ENCODE measurements at regions not wholly inside any gene's neighbourhood (a gene's known extent, or its start where the extent isn't known, plus 50 kb on each side); places are given as distances from the start of the nearest gene placed in this dataset.

DNA sequence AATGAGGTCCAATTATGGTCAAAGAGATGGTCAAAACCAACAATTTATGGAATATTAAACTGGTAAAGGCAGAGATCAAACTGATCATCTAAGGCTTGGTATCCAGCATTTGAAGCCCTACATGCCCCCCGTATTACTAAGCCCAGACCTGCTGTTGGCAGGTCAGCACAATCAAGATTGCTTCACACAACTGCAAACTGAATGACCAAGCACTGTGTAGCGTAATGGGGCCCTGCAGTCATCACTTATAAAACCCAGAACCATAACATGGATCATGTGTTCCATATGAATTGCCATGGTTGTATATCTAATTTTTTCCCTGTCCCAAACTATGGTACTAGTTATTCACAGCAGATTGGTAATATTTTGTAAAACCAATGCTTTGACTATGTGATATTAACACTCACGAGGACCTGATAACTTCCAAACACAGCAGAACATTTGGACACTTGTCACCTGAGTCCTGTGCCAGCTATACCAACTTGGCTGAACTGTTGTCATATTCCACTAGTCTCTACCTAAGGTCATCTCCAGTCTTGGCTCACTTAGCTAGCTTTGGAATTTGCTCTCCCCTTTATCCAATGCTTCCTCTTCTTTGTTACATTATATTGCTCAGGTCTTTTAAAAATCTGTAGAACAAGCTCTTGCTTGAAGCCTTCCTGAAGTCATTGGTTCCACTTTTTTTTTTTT, 81.7 kb upstream of the HMHB1 start:
- no peak for DNase-seq (ENCODE audit: extremely low read depth, low read depth, low spot score)

DNA sequence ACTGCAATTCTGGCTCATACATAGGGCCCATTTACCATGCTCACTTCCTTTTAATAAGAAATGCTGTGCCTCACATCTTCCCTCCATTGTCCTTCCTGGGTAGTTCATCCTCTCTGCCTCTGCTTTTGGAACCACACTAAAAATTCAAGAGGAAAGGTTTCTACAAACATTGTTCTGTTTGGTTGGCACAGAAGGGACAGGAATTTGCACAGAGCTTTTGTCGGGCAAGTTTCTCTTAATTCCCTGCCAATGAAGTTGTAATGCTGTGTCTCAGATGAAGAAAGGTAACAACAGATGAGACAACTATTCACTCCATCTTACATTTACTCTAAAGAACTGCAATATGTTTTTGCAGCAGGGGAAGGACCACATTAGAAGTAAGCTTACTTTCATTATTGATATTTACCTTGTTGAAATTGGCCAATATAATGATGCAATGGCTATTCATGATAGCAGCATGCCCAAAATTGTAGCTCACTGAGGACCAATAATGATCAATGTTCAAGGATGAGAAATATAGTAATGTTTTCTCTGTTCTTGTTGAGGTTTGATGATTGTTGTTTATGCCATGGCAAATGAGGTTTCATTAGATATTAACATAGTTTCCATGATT, 82.5 kb upstream of the HMHB1 start:
- no peak for DNase-seq (ENCODE audit: extremely low read depth, low read depth, low spot score)

DNA sequence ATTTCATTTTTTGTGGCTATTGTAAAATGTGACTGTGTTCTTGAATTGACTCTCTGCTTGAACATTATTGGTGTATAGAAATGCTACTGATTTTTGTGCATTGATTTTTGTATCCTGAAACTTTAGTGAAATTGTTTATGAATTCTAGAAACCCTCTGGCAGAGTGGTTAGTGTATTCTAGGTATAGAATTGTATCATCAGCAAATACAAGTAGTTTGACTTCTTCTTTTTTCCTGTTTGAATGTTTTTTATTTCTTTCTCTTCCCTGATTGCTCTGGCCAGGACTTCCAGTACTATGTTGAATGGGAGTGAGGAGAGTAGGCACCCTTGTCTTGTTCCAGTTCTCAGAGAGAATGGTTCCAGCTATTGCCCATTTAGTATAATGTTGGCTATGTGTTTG, 88.8 kb upstream of the HMHB1 start:
- no peak for DNase-seq (ENCODE audit: extremely low read depth, low read depth, low spot score)

DNA sequence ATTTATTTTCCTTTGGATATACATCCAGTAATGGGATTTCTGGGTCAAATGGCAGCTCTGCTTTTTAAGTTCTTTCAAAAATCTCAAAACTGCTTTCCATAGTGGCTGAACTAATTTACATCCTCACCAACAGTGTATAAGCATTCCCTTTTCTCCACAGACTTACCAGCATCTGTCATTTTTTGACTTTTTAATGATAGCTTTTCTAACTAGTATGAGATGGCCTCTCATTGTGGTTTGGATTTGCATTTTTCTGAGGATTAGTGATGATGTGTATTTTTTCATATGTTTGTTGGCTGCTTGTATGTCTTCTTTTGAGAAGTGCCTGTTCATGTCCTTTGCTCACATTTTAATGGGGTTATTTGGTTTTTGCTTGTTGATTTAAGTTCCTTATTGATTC, 90.0 kb upstream of the HMHB1 start:
- no peak for DNase-seq (ENCODE audit: extremely low read depth, low read depth, low spot score)

DNA sequence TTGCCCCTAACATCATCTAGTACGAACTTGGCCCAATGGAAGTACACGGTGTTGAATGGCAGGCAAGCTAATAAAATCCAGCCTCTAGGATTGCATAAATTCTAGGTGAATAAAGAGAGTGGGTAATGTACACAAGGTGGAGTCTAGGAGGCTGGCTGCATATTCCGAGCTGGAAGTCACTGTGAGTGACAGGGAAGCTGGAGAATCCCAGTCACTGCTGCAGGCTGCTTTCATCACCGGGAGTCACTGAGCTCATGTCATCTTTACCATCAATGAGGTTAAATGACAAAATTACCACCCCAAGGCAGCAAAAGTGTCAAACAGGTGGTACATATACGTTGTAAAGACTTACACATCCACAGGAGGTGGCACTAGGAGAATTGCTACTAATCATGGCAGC, 91.3 kb upstream of the HMHB1 start:
- no peak for DNase-seq (ENCODE audit: extremely low read depth, low read depth, low spot score)

DNA sequence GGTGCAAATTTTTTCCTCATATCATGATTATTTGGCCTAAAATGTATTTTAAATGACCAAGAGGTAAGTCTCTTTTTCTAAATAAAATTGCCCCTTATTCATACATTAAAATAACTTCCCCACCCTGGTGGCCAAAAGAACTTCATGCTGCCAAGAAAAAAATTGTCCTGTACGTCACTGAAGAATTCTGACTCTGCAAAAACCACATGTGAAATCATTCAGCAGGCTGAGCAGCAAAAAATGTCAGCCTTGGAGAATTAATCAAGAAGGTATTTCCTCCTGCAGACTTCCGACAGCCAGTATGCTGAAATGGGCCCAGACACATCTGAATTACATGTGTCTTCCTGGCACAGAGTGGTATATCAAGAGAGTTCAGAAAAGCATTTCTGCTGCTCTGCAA, 94.6 kb upstream of the HMHB1 start:
- DNase-seq (ENCODE audit: extremely low read depth, low read depth, low spot score): peak; percentile 2

DNA sequence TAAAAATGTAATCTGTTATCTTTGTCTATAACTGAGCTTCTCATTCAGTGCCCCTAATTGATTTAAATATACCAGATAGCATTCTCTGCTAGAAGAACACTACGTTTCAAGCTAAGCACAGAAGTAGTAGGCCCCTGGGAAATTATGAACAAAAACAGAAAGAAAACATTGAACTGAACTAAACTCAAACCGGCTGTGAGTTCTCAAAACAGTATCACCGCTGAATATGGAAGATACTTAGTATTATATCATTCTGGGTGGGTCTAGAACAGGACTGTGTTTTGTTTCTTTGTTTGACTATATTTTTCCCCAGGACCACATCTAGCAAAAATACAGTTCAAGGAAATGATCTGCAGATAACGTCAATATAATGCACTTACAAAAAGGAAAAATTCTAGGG, 95.1 kb upstream of the HMHB1 start:
- no peak for DNase-seq (ENCODE audit: extremely low read depth, low read depth, low spot score)

DNA sequence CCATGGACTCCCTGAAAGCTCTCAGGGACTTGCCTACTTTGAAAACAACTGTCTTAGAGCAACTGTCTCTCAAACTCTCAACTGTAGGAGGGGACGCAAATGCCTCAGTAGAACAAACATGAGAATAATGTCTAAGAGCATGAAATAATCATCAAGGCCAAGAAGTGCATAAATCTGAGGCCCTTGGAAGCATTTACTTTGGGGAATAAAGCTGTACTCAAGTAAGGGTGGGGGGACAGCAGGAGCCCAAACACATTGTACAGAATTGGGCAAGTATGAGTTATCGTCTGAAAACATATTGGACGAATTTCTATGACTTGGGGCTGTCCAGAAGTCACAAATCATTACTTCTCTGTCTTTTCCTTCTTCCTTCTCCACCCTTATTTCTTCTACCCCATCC, 96.3 kb upstream of the HMHB1 start:
- no peak for DNase-seq (ENCODE audit: extremely low read depth, low read depth, low spot score)

DNA sequence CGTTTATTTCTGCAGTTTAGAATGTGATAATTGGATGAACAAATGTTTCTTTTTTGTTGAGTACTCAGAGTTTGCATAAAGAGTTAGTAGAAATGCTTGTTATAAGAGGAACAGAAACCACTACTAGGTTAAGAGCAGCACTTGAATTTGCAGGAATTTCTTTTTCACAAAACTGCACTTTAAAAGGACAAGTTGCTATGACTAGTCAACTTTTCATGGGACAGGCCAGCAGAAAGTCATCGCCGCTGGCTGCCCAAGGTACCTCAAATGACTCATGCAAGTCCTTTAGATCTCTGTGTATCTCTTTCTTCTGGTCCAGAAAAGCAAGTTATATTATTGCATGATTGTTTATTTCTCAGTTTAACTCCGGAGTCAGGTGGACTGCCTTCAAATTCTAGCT, 97.3 kb upstream of the HMHB1 start:
- no peak for DNase-seq (ENCODE audit: extremely low read depth, low read depth, low spot score)

DNA sequence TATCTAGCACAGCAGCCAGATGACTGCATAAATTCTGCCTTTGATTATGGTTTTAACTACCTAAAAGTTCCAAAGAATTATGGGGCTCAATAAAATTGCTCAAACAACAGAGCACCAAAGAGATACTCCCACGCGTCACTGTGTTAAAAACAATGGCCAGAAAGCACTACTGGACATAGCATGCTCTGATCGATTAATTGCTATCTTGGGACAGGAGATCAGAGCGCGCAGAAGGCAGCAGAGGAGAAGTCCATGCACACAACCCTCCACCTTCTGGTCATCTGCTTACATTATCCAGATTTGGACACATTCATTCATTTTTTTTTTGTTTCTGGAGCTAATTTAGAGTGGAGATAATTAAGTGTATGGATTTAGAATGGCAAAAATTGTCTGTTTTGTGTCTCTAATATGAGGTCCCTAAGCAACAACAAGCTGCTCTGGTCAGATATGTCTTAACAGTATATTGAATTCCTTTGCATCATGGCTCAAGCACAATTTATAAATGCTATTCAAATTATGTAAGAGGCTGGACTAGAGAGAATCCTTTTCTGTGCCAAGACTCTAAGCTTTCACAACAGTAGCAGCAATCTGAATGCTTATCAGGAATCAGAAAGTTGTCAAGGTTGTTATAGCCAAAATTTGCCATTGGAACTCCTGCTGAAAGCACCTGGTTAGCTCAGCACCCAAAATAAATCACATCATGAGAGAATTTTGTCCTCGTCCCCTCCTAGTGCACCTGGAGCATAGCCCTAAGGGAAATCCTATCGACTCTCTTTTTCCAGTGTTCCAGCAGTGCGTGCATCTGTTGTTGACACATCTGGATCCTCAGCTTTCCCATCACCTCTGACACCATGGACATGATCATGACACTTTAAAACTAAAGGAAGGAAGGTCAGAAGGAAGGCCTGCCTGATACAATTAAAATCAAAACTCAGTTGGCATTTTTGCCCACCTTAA, 98.6 kb upstream of the HMHB1 start:
- no peak for DNase-seq (ENCODE audit: extremely low read depth, low read depth, low spot score)

DNA sequence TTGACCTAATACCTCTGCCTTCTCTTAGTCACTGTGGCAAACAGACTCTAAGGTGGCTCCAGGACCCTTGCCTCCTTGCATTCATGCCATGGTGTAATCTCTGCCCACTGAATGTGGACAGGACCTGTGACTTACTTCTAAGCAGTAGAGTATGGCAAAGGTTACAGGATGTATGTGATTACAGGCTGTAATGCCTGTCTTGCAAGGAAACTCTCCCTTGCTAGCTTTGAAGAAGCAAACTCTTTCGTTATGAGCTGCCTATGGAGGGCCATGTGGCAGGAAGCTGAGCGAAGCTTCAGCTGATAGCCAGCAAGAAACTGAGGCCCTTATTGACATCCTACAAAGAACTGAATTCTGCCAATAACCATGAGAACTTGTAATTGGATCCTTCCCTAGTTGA, 103.3 kb upstream of the HMHB1 start:
- no peak for DNase-seq (ENCODE audit: extremely low read depth, low read depth, low spot score)

DNA sequence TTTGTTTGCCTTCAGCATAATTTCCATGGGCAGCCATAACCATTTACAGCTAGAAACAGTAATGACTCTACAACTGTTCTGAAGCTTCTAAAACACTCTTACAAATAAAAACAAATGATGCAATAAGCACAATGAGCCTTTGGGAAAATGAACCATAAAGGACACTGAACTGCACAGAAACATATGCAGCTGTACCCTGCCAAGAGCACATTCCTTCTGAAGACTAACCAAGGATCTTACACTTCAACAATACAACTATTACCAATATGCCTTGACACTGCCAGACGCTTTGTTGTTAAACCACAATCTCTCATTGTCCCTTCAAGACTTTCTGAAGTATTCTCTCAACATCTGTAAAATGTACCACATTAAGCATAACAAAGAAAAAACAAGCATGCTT, 104.2 kb upstream of the HMHB1 start:
- DNase-seq (ENCODE audit: extremely low read depth, low read depth, low spot score): no peak

DNA sequence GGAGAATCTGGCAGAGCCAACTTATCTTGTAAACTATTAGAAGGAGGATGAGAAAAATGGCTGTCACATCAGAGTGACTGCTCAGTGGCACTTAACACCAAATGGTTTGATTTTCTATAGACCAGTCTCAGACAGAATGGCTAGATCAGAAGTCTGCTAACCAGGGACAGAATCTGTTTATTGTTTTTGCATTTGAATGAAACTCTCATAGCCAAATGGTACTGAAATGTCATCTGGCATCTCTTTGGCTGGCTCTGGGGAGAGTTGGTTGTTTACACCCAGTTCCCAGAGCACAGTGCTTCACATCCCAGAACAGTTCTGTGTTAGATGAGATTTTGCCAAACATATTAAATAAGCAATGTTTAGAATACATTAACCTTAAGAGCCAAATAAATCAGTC, 106.6 kb upstream of the HMHB1 start:
- no peak for DNase-seq (ENCODE audit: extremely low read depth, low read depth, low spot score)

DNA sequence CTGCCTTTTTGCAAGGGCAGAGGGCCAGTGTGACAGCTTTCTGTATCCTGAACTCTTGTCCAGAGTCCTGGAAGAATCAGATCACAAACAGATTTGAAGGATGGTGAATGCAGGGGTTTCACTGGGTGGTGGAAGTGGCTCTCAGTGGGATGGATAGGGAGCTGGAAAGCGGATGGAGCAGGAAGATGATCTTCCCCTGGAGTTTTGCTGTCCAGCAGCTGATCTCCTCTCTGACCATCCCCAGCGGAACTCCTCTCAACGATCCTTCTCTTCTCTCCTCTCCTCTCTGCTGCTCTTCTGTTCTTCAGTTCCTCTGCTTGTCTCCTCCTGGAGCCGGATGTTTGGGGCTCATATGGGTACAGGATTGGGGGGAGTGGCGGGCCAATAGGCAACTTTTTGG, 108.3 kb upstream of the HMHB1 start:
- no peak for DNase-seq (ENCODE audit: extremely low read depth, low read depth, low spot score)

DNA sequence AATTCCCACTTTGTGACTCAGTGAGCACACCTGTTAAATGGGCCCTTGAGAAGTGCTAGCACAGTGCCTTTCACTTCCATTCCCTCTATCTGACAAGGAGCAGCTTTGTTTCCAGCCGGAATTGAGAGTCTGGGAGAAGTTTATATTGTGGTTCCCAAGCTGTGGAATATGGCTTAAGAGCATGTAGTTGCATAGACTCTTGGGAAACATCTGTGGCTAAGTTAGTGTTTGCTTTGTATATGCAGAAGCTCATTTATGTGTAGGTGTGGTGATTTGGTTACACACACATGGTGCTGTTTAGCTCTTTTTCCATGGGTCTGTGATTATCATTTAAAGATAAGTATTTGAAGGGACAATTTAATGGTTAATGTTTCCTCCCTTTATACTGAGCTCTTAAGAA, 110.5 kb upstream of the HMHB1 start:
- no peak for DNase-seq (ENCODE audit: extremely low read depth, low read depth, low spot score)

DNA sequence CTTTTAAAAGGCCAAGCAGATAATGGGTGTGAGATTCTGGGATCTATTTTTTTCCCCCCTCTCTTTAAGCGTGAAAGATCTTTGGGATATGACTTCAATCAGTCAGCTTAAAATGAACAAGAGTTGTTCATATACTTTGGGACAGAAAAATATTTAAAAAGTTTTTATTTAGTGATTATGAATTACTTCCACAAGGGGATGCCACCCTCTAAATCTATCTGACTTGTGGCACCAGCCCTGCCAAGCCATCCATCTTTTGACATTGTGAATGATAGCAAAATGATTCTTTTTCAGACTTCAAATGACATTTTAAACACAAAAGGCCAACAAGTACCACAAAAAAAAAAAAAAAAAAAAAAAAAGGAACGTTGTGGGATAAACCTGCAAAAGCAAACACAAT, 111.0 kb upstream of the HMHB1 start:
- DNase-seq (ENCODE audit: extremely low read depth, low read depth, low spot score): no peak

DNA sequence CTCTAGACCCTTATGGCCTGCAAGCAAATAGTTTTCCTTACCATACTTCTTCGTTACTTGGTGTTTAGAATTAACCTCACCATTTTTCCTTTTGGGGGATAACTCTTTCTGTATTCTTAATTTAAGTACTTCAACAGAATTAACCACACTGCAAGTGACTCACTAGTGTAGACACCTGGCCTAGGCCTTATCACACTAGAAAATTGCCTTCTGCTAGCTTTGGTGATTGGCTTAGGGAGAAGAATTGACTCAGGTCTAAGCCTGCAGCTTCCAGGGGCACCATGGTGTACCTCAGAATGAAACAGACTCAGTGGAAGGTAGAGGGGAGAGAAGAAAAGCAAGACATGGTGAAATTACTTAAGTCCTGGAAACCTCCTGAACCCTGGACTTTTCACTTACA, 112.8 kb upstream of the HMHB1 start:
- DNase-seq (ENCODE audit: extremely low read depth, low read depth, low spot score): no peak

DNA sequence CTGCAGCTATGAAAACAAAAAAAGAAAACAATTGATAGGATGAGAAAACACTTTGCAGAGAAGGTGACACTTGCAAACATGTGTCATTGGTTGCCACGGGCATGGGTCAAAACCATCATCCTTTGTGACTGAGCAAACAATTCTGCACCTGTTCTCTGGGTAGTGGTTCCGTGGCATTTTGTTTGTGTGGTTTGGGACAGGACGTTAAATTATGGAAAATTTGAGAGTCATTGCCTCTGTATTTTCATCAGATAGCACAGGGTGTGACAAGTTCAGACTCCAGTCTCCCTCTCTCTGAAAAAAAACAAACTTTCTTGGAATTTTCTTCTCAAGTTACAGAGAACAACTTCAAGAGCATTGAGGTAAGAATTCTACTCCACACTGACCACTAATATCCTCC, 113.4 kb upstream of the HMHB1 start:
- no peak for DNase-seq (ENCODE audit: extremely low read depth, low read depth, low spot score)

DNA sequence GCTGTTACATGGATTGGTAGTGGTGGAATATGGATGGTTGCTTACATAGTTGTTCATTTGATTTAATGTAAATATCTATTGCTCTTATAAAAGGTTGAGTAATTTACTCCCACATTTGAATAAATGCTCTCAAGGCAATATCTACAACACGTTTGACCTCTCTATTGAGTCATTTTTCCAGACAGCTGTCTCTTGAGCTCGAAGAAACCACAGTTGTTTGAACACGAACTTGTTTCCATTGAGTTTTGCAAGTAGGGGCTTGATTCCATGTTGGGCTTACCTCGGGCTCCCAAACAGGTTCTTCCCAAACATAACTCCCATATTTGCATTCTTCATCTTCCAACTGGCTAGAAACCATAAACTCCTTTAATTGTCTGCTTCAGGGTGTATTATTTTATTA, 115.0 kb upstream of the HMHB1 start:
- DNase-seq (ENCODE audit: extremely low read depth, low read depth, low spot score): no peak

DNA sequence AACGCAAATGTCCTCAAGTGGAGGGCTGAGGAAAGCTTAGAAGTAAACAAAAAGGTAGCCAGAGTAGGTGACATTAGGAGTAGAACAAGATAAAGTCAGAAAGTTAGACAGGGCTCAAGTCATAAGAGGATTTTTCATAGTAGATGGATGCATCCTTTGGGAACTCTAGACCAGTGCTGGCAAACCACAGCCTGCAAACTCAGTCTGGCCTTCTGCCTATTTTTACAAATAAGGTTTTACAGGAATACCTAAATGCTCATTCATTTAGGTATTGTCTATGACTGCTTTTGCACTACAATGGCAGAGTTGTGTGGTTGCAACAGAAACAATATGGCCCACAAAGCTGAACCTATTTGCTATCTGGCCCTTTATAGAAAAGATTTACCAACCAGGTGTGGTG, 116.0 kb upstream of the HMHB1 start:
- no peak for DNase-seq (ENCODE audit: extremely low read depth, low read depth, low spot score)

DNA sequence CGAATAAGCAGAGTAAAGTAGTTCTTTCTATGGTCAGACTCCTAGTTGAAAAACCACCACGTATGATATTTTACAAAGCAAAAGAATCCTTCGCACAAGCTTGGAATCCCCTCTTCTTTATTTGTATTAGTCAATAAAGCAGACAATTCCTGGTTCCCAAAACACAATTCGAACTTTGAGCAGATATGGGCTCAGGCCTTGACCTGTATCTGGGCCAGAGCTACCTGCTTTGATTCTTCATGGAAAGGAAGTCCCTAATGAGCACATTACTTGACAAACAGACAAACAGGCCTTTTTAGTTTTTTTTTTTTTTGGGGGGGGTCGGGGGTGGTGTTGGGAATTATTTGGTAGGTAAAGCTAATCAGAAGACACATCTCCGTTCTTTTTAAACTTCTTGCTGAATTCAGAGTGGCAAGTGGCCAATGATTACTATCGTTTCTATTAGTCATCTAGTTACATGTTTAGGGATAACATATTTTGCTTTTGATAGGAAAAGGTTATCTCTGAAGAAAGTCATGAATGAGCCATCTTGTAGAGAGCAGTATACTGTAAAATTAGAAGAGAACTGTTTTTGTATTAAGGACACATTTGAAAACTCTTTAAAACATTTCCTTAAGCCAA, 116.6 kb upstream of the HMHB1 start:
- no peak for DNase-seq (ENCODE audit: extremely low read depth, low read depth, low spot score)

DNA sequence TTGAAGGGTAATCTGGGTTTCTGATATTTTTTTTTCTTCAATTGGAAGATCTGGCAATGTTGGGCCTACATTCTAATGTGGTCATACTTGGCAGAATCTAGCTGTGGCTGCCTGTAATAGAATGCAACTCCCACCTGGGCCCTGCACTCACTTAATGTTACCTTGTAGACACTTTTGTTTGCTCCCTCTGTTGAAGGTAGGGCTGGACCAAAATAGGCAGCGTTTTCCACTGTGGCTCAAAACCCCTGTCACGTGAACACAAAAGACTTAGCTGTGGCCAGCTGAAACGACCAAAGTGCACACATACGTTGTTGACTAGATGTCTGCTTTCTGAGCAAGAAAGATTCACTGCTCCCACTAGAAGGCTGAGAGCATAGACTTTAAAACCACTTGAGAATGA, 117.6 kb upstream of the HMHB1 start:
- DNase-seq (ENCODE audit: extremely low read depth, low read depth, low spot score): no peak
